ENCODE measurements at regions not wholly inside any gene's neighbourhood (a gene's known extent, or its start where the extent isn't known, plus 50 kb on each side); places are given as distances from the start of the nearest gene placed in this dataset.
A peak's percentile ranks its signal among the peaks of the same experiment; 100 is the strongest.

- Histone ChIP-seq H2BK120ac (ENCODE audit: low read depth, low read length, poor library complexity, severe bottlenecking) (no peak overlapping the region), H3K4ac (ENCODE audit: low read depth, low read length) (no peak overlapping the region), H3K56ac (ENCODE audit: insufficient read length, low read depth, low read length) (no peak overlapping the region), H2BK5ac (ENCODE audit: insufficient read length, low read length) (no peak overlapping the region), H3K9ac (ENCODE audit: extremely low read depth, insufficient read length, low read length) (no peak overlapping the region), H3K4me1 (ENCODE audit: insufficient read depth, low read length) (no peaks in the 10 kb centered on the region), H4K20me1 (ENCODE audit: control insufficient read depth, insufficient read depth, insufficient read length) (no peaks in the 10 kb centered on the region), H4K8ac (replicated peaks; ENCODE audit: insufficient read length, low read depth, low read length) (no peak overlapping the region), H3K23ac (ENCODE audit: insufficient read length, low read depth, low read length) (no peak overlapping the region), H3K14ac (ENCODE audit: insufficient read depth, low read length) (no peak overlapping the region), H4K5ac (ENCODE audit: insufficient read length, low read depth, low read length) (no peak overlapping the region), H3K79me1 (ENCODE audit: insufficient read depth, low read depth, low read length, poor library complexity, severe bottlenecking) (no peaks in the 10 kb centered on the region), H3K4me2 (ENCODE audit: insufficient read depth, insufficient read length, low read length) (no peak overlapping the region), H3K9me3 (ENCODE audit: control insufficient read depth, low read depth, low read length) (no peaks in the 10 kb centered on the region), H3T11ph (ENCODE audit: low read length) (no peak overlapping the region), H2AK5ac (ENCODE audit: insufficient read length, low read length) (no peak overlapping the region), H3K23me2 (ENCODE audit: insufficient read length, low read depth, low read length, poor library complexity, severe bottlenecking) (no peaks in the 10 kb centered on the region), H3K27me3 (ENCODE audit: insufficient read depth, low read length) (no peaks in the 10 kb centered on the region), H4K91ac (ENCODE audit: insufficient read length, low read depth, low read length) (no peak overlapping the region), H2BK20ac (ENCODE audit: low read depth, low read length, poor library complexity, severe bottlenecking) (no peak overlapping the region), H3K18ac (ENCODE audit: insufficient read length, low read depth, low read length) (no peak overlapping the region), H3K27ac (ENCODE audit: insufficient read length, low read depth, low read length) (no peak overlapping the region), H2BK15ac (ENCODE audit: low read depth, low read length) (no peak overlapping the region), H2BK12ac (ENCODE audit: insufficient read length, low read depth, low read length) (no peak overlapping the region), H2AFZ (ENCODE audit: low read length) (no peak overlapping the region), H3K79me2 (ENCODE audit: insufficient read depth, low read length) (no peaks in the 10 kb centered on the region)
- H3K27ac Mint-ChIP-seq: no peak overlapping the region
- H3K4me3 Mint-ChIP-seq: no peak overlapping the region
- H3K36me3 Mint-ChIP-seq (ENCODE audit: insufficient read depth in 1 of 3, low read depth in 3 of 3): no peaks in the 10 kb centered on the region
- no peaks in the 10 kb centered on the region for H3K9me3 Mint-ChIP-seq
- WGBS (ENCODE audit: extremely low coverage, insufficient read length, low lambda C conversion rate): 100% methylated on average over 2 of the region's 6 CpGs
- peaks cover 1% of the 10 kb centered on the region; the same call in 1 of the 2 replicates for H3K27me3 Mint-ChIP-seq (ENCODE audit: low read depth)
- peaks cover 17% of the 10 kb centered on the region in 2 experiments for H3K4me1 Mint-ChIP-seq
- peak; percentile 2; the same call in 1 of the 3 replicates for TF ChIP-seq CTCF (conservative IDR thresholded peaks at IDR 0.05)
- DNase-seq: no peak
These were observed 59.1 kb upstream of the TLR4 start for GRCh38 chr9:117644932-117645636.
